GM19324 (cell line): ENCODE measurements at regions not wholly inside any gene's neighbourhood (a gene's known extent, or its start where the extent isn't known, plus 50 kb on each side); places are given as distances from the start of the nearest gene placed in this dataset.

ENCODE experiments used
- ATAC-seq: cut with Tn5 transposase; IDR thresholded peaks from one replicate; pipeline ENCODE4 v1.9.1; 2021; ENCODE audit warnings: mild to moderate bottlenecking, moderate library complexity; ENCODE audit not compliant: unreplicated experiment, low FRiP score

- ATAC-seq, result no peak
Observed at GRCh38 chr15:53462651-53463050, 296.8 kb downstream of the WDR72 start.

GRCh38 chr15:53461677-53462076 lies 297.8 kb downstream of the WDR72 start:
- no peak for ATAC-seq

GRCh38 chr15:53458736-53459135 lies 300.7 kb downstream of the WDR72 start:
- no peak for ATAC-seq

- no peak for ATAC-seq
Observed at GRCh38 chr15:53457479-53457878, 302.0 kb downstream of the WDR72 start.

- no peak for ATAC-seq
Observed at GRCh38 chr15:53454843-53455721, 304.4 kb downstream of the WDR72 start.

GRCh38 chr15:53454535-53454842 lies 305.0 kb downstream of the WDR72 start:
- no peak for ATAC-seq

GRCh38 chr15:53453253-53454105 lies 306.0 kb downstream of the WDR72 start:
- ATAC-seq, result no peak

- no peak for ATAC-seq
Observed at GRCh38 chr15:53448232-53449015, 311.0 kb downstream of the WDR72 start.

- no peak for ATAC-seq
Observed at GRCh38 chr15:53447742-53448141, 311.7 kb downstream of the WDR72 start.

- no peak for ATAC-seq
Observed at GRCh38 chr15:53447053-53447574, 312.3 kb downstream of the WDR72 start.

GRCh38 chr15:53446376-53446775 lies 313.1 kb downstream of the WDR72 start:
- ATAC-seq, result no peak

- no peak for ATAC-seq
Observed at GRCh38 chr15:53445531-53445930, 313.9 kb downstream of the WDR72 start.

- no peak for ATAC-seq
Observed at GRCh38 chr15:53437985-53438841, 321.2 kb downstream of the WDR72 start.

GRCh38 chr15:53437366-53437765 lies 322.1 kb downstream of the WDR72 start:
- no peak for ATAC-seq

GRCh38 chr15:53434174-53434678 lies 325.2 kb downstream of the WDR72 start:
- ATAC-seq, result no peak

- no peak for ATAC-seq
Observed at GRCh38 chr15:53416219-53416940, 343.1 kb downstream of the WDR72 start.

- ATAC-seq, result no peak
Observed at GRCh38 chr15:53414167-53414566, 345.3 kb downstream of the WDR72 start.

GRCh38 chr15:53412542-53412941 lies 346.9 kb downstream of the WDR72 start:
- no peak for ATAC-seq

- ATAC-seq, result no peak
Observed at GRCh38 chr15:53404930-53405493, 354.5 kb downstream of the WDR72 start.
